ENCODE measurements at regions not wholly inside any gene's neighbourhood (a gene's known extent, or its start where the extent isn't known, plus 50 kb on each side); places are given as distances from the start of the nearest gene placed in this dataset.
"Not testable (repeated sequence)": the region's sequence is repeated elsewhere in the genome, so short reads cannot be mapped to it uniquely, and the experiment has no call there.

DNA sequence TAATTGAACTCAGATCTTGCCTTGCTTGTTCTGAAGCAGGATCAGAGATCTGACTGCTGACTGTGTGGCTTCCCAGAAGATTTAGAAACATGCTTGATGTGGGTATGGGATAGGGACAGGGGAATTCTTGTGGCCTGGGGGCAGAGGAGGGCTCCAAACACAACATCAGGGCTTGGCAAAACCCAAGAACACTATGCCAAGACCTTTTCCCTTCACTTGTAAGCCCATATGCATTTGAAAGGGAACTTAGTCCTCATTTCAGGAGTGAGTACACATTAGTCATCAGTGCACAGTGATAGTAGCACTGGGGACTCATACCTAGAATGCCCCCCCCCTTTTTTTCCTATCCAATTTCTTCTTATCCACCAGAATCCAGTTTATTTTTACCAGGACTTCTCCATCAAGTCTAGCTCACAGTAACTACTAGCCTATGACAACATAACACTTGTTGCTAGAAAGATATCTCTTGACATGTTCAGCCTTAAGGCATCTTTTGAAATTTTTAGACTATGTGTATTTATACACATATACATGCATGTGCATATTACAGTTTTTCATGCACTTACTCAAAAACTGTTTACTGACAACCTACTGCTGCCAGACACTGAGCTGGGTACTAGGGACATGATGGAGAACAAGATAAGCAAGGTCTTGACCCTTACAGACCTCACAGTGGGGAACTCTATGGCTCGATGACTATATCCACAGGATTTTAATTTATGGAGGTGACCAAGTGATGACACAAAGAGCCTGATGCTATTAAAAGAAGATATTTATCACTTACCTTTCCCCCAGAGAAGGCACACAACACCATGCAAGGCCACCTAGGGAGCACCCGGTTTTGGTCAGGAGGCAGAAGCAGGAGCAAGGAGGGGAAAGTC lies 158.3 kb upstream of the MAP3K1 start:
- no peak for DNase-seq

GRCh38 chr5:56651893-56652292 lies 163.5 kb upstream of the MAP3K1 start:
- DNase-seq = no peak

GRCh38 chr5:56650386-56650785 lies 165.0 kb upstream of the MAP3K1 start:
- DNase-seq = no peak

DNA sequence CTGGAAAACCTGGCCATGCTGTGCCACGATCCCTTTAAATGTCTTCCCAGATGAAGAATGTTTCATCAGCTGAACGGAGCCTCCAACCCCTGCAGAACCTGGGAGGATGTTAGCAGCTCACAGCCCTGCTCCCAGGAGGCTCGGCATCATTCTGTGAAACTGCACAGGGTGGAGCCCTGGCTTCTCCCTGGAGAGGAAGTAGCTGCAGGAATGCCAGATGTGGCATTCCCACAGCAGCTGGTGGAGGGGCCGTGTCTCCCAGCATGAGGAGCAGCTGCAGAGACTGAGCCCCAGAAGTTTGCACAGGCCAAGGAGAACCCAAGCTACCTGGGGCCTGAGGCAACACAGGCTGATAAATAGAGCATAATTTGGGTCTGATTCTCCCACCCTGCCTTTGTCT lies 165.8 kb upstream of the MAP3K1 start:
- DNase-seq = no peak

DNA sequence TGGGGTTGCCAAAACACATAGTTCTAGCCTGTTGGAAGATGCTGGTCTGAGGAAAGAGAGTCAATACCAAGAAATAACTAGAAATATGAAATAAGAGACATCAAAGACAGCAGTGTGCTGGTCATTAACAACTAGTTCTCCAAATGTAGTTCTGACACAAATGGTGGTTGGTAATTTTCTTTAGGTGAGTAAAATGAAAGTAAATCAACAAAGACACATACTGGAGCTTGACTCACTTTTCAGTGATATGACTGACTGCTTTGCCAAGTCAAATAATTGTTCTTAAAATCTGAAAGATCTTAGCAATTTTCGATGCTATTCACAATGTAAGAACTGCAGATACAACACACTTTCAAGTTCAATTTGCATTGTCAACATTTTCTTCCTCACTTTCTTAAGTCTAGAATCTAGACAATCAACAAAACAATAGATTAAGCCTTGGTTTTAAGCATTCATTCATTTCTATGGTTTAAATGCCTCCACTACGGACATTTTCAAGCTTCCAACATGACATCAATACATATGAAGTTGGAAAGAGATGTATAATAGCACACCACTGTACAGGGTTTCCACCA lies 166.8 kb upstream of the MAP3K1 start:
- DNase-seq = no peak

GRCh38 chr5:56647099-56647850 lies 168.1 kb upstream of the MAP3K1 start:
- no peak for DNase-seq

- no peak for DNase-seq
Measured at GRCh38 chr5:56641635-56642260, 173.6 kb upstream of the MAP3K1 start.

DNA sequence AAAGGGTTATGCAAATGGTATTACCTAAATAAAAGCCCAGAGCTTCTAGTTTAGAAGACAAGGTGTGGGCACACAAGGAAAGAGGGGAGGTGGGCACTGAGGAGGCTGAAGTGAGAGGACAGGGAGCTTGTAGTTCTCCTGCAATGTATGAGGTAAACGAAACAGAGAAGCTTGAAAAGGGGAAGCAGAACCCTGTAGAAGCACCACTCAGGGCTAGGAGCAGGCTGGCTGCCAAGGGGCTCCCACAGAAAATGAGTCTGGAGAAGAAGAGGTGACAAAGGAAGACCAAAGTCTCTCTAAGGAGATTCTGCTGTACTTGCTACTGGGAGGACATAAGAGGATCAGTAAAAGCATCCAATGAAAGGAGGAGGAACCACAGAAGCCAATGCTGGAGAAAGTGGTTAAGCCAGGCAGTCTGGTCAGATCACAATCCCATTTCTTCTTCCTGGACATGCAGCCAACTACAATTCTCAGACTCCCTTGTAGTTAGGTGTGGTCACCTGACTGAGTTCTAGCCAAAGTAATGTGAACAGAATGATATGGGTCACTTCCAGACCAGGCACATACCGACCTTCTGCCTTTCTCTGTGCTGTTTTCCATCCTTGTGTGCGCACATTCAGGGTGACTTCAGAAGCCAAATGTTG lies 174.5 kb upstream of the MAP3K1 start:
- DNase-seq = no peak

- no peak for DNase-seq
Measured at GRCh38 chr5:56639476-56639875, 175.9 kb upstream of the MAP3K1 start.

DNA sequence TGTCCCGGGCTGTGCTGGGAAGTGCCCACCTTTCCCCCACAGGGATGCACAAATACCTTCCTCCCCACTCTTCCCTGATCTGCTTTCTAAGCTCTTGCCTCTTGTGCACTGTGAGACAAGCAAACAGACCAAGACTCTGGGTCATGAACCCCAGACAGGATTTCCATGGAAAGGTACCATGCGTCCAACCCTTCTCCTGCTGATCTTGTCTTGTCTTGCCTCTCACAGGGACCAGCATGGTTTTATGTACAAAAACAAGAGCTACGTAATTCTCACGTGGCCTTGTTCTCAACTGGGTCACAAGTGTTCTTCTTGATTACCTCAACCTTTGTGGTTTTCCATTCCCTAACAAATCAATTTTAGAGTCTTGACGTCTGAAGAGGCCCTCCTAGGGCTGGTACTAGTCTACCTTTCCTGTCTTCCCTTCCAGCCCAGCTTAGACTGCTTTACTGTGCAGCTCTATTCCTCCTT lies 176.5 kb upstream of the MAP3K1 start:
- no peak for DNase-seq

DNA sequence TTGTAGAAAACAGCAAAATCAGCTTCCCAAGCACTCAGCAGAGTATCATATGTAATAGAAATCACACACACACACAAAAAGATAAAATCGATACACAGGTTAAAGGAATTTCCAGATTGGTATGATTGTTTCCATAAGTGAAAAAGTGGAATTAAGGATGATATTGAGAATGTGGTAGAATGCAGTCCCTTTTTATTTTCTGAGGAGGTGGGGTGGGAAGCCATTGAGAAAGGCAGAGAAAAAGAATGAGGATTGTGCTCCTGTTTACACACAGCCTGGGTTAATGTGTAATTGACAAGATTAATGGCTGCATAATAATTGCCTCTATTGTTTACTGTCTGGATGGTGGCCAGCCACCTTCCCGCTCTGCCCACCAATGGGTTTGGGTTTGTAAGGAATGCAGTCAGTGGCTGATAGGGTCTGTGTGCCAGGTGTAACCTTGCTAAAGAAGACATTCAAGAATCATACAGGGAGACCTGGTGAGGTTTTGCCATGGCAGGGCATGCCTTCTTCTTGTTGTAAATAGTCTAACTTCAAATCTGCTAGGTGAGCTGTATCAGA lies 177.2 kb upstream of the MAP3K1 start:
- DNase-seq = no peak

- DNase-seq = no peak
Measured at GRCh38 chr5:56637321-56637920, 177.9 kb upstream of the MAP3K1 start.

DNA sequence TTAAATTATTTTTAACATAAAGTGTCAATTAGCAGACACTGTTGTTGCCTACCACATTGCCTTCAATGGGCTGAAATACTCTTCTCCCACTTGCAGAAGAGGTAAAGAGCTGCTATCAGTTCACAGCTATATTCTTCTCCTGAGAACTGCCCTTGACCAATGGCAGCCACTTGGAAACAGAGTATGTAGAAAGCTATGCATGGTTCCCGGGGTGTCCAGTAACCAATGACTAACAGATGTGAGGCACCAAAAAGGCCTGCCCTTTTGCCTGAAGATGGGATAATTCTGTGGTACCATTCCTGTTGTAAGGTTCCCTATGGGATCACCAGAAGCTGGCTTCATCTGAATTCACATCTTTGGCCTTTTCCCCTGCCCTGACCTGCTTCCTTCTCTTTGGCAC lies 181.4 kb upstream of the MAP3K1 start:
- DNase-seq = no peak

GRCh38 chr5:56632939-56633338 lies 182.4 kb upstream of the MAP3K1 start:
- DNase-seq = no peak

- DNase-seq = no peak
Measured at GRCh38 chr5:56632199-56632598, 183.2 kb upstream of the MAP3K1 start.

DNA sequence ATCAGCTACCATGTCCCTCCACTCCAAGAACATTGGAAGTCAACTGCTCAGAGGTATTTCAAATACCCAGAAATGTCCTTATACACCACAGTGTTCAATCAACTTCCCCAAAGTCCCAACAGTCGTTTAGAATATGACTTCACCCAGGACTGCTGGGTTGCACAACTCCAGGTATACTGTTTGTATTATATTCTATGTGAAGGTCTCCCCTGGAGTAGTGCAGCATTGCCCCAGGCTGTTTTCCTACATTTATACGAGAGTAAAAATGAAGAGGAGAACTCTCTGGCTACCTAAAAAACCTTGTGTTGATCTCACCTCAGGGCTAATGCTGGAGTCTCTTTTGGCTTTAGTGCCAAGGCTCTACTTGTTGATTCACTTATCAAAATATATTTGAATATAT lies 183.6 kb upstream of the MAP3K1 start:
- no peak for DNase-seq

- DNase-seq = not testable (repeated sequence)
Measured at GRCh38 chr5:56628616-56629015, 186.7 kb upstream of the MAP3K1 start.

GRCh38 chr5:56625541-56625940 lies 189.8 kb upstream of the MAP3K1 start:
- peak; percentile 82 for DNase-seq

GRCh38 chr5:56624751-56625150 lies 190.6 kb upstream of the MAP3K1 start:
- no peak for DNase-seq

GRCh38 chr5:56622141-56622540 lies 193.2 kb upstream of the MAP3K1 start:
- no peak for DNase-seq

- no peak for DNase-seq
Measured at GRCh38 chr5:56620903-56621677, 194.3 kb upstream of the MAP3K1 start.
